NCI-H1092 treated with DMSO at 0.1 percent for 48 hours (cell line): ENCODE measurements at regions not wholly inside any gene's neighbourhood (a gene's known extent, or its start where the extent isn't known, plus 50 kb on each side); places are given as distances from the start of the nearest gene placed in this dataset.
"Not testable (repeated sequence)": the region's sequence is repeated elsewhere in the genome, so short reads cannot be mapped to it uniquely, and the experiment has no call there.

Experiments used
- DNase-seq: peaks from one replicate; lab custom pipeline; 2025; lab: John Stamatoyannopoulos, UW

DNA sequence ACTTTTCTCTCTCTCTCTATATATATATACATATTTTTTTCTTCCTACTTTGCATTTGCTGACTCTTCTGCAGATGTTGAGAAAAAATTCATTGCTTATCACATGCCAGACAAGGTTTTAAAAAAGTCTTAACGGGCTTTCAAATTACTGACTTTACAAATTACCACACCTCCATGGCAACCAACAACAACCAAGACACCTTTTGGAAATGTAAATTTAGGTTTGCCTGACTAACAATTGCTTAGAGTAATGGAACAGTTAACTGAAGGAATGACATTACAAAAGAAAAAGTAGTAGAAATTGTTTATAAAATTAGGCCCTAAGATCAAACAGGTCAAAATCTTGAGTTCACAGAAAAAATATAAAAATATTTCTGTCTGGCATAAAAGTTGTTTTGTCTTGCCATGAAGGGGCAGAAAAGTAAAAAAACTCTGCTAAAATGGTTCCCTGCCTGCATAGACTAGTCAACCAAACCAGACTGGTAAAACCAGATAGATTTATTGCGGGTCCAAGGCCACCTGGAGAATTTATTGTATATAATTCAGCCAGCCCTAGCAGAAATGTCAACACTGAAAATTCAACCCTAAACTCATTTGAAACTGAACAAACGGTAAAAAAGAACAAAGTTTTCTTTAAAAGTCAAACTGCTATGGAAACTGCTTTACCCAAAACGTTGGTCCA is 92.8 kb upstream of the FRMD1 start:
- no peak for DNase-seq

- no peak for DNase-seq
Observed at GRCh38 chr6:168170841-168171601, 92.0 kb upstream of the FRMD1 start.

DNA sequence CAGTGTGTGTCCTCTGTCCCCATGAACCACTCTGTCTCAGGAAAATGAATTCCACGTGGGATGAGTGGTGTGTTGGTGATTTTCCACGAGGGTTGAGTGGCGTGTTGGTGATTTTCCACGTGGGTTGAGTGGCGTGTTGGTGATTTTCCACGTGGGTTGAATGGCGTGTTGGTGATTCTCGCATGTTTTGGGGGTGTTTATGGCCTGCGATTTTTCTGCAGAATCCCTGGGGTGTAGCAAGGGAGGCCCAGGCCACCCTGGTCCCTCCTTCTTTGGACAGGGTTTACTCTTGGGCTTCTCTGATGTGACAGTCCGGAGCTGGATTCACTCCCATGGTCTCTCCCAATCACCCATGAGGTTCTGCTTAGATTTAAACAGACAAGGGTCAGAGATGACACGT is 90.6 kb upstream of the FRMD1 start:
- no peak for DNase-seq

- not testable (repeated sequence) for DNase-seq
Observed at GRCh38 chr6:168168936-168169335, 89.9 kb upstream of the FRMD1 start.

DNA sequence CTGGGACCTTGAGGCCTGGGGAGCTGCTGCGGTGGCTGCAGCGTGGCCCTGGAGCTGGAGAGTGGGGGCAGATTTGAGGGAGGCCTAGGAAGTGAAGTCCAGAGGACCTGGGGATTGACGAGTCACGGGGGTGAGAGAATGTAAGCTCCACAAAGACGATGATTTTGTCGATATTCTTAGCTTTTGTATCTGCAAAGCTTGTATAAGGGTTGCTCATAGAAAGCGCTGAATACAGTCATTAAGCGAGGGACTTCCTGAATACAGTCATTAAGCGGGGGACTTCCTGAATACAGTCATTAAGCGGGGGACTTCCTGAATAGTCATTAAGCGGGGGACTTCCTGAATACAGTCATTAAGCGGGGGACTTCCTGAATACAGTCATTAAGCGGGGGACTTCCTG is 89.3 kb upstream of the FRMD1 start:
- not testable (repeated sequence) for DNase-seq

GRCh38 chr6:168167431-168168315 is 88.7 kb upstream of the FRMD1 start:
- DNase-seq, result no peak

GRCh38 chr6:168166627-168167026 is 87.6 kb upstream of the FRMD1 start:
- no peak for DNase-seq

GRCh38 chr6:168165891-168166290 is 86.9 kb upstream of the FRMD1 start:
- no peak for DNase-seq

DNA sequence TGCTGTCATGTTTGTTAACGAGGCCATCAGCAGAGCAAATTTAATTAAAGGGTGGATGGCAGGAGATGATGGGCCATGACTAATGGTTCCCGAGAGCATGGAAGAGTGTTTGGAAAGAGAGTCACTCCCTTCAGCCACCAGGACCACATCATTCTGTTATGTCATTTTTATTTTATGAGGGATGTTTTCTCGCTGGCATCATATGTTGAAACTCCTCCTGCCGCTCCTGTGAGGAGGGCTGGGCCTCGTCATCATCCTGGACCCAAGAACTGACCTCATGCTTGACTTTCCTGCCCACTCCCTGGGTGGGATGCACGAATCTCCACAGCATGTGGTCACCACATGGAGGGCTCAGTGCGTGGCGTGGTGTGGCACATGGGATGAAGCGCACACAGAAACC is 86.4 kb upstream of the FRMD1 start:
- DNase-seq, result no peak

- DNase-seq, result no peak
Observed at GRCh38 chr6:168164462-168165061, 85.5 kb upstream of the FRMD1 start.

DNA sequence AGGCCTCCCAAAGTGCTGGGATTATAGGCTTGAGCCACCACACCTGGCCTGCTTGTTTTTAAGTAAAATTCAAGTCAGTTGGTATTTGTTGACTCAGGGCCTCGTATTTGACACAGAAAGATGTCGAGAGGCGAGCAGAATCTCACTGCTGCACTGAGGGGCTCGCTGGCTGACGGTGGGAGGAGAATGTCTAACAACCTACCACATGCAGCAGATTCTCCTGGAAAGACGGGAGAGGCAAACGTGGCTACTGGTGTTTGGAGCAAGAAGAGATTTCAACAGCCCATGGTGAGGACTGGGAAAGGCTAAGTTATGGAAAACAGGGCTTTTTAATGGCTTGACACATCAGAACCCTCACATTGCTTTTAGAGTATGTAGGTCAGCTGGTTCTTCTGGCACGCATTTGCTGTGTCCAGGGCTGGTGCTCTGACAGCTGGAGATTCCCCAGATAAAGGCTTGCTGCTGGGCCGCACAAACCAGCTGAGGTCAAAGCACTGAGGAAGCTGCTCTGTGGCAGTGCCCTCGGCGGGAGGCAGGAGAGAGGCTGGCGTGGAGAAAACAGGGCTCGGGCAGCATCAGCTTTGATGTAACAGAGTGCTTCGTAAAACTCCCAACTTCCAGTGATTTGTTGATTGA is 84.2 kb upstream of the FRMD1 start:
- peak; percentile 37 for DNase-seq

GRCh38 chr6:168162366-168162765 is 83.4 kb upstream of the FRMD1 start:
- peak; percentile 11 for DNase-seq

GRCh38 chr6:168161371-168161750 is 82.3 kb upstream of the FRMD1 start:
- no peak for DNase-seq

GRCh38 chr6:168160506-168161370 is 81.7 kb upstream of the FRMD1 start:
- no peak for DNase-seq

- peak; percentile 54 for DNase-seq
Observed at GRCh38 chr6:168159506-168159905, 80.5 kb upstream of the FRMD1 start.

GRCh38 chr6:168158980-168159349 is 80.0 kb upstream of the FRMD1 start:
- DNase-seq, result no peak

- peak; percentile 94 for DNase-seq
Observed at GRCh38 chr6:168158213-168158979, 79.4 kb upstream of the FRMD1 start.

GRCh38 chr6:168157272-168158212 is 78.5 kb upstream of the FRMD1 start:
- DNase-seq, result peak; percentile 92

DNA sequence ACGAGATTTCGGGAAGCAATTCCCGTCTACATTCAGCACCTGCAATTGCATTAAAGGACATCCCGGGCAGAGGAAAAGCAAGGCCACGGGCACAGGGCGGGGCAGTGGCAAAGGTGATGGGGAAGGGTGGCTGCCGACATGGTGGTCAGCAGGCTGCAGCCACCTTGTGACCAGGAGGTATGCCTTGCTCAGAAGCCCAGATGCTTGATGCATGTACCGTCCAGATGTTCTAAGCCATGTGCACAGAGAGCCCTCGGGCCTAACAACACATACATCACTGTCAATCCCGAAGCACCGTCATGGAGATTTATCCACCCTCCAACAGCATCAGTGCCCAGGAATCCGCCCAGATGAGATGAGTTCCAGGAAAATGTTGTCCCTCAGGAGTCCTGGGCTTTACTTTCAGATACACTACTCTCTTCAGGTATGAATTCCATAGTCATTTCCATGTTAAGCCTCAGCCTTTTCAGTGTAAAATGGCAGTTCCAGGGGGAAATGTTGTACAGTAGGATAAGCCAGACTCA is 77.8 kb upstream of the FRMD1 start:
- no peak for DNase-seq
